ENCODE measurements at regions not wholly inside any gene's neighbourhood (a gene's known extent, or its start where the extent isn't known, plus 50 kb on each side); places are given as distances from the start of the nearest gene placed in this dataset.

GRCh38 chr6:24043848-24044247 is 82.2 kb upstream of the NRSN1 start:
- TF ChIP-seq MAZ (IDR thresholded peaks at IDR 0.05; ENCODE audit: borderline replicate concordance, low read depth, low read length) (no peak), POLR2A (IDR thresholded peaks at IDR 0.05; ENCODE audit: low read depth, low read length) (no peak), MXI1 (IDR thresholded peaks at IDR 0.05; ENCODE audit: borderline replicate concordance, low read depth, low read length) (no peak), RAD21 (IDR thresholded peaks at IDR 0.05; ENCODE audit: low read length) (no peak), CEBPB (IDR thresholded peaks at IDR 0.05; ENCODE audit: low read depth, low read length) (no peak), NFE2L2 (IDR thresholded peaks at IDR 0.05; ENCODE audit: low read depth, low read length) (no peak), BHLHE40 (IDR thresholded peaks at IDR 0.05; ENCODE audit: low read depth, low read length) (no peak), CHD1 (IDR thresholded peaks at IDR 0.05; ENCODE audit: low read depth, low read length) (no peak)
- TF ChIP-seq, protein P1, sequence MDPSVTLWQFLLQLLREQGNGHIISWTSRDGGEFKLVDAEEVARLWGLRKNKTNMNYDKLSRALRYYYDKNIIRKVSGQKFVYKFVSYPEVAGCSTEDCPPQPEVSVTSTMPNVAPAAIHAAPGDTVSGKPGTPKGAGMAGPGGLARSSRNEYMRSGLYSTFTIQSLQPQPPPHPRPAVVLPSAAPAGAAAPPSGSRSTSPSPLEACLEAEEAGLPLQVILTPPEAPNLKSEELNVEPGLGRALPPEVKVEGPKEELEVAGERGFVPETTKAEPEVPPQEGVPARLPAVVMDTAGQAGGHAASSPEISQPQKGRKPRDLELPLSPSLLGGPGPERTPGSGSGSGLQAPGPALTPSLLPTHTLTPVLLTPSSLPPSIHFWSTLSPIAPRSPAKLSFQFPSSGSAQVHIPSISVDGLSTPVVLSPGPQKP (IDR thresholded peaks at IDR 0.05; ENCODE audit: borderline replicate concordance, low read depth, low read length): no peak
- TF ChIP-seq, protein P2, sequence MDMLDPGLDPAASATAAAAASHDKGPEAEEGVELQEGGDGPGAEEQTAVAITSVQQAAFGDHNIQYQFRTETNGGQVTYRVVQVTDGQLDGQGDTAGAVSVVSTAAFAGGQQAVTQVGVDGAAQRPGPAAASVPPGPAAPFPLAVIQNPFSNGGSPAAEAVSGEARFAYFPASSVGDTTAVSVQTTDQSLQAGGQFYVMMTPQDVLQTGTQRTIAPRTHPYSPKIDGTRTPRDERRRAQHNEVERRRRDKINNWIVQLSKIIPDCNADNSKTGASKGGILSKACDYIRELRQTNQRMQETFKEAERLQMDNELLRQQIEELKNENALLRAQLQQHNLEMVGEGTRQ (IDR thresholded peaks at IDR 0.05; ENCODE audit: low read depth, low read length): no peak
- TF ChIP-seq, protein P3, sequence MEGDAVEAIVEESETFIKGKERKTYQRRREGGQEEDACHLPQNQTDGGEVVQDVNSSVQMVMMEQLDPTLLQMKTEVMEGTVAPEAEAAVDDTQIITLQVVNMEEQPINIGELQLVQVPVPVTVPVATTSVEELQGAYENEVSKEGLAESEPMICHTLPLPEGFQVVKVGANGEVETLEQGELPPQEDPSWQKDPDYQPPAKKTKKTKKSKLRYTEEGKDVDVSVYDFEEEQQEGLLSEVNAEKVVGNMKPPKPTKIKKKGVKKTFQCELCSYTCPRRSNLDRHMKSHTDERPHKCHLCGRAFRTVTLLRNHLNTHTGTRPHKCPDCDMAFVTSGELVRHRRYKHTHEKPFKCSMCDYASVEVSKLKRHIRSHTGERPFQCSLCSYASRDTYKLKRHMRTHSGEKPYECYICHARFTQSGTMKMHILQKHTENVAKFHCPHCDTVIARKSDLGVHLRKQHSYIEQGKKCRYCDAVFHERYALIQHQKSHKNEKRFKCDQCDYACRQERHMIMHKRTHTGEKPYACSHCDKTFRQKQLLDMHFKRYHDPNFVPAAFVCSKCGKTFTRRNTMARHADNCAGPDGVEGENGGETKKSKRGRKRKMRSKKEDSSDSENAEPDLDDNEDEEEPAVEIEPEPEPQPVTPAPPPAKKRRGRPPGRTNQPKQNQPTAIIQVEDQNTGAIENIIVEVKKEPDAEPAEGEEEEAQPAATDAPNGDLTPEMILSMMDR (conservative IDR thresholded peaks at IDR 0.05; ENCODE audit: low read depth, low read length): no peak
